GM20000 (cell line): ENCODE measurements at regions not wholly inside any gene's neighbourhood (a gene's known extent, or its start where the extent isn't known, plus 50 kb on each side); places are given as distances from the start of the nearest gene placed in this dataset.

Experiments
- DNase-seq: peaks from one replicate; pipeline ENCODE4 v3.0.0; 2012; ENCODE audit warnings: low spot score
- CTCF ChIP-seq: IDR thresholded peaks from 2 replicates; pipeline ENCODE4 v1.5.1; 2012; ENCODE audit warnings: mild to moderate bottlenecking, control low read depth; ENCODE audit errors: extremely low read depth, missing control alignments

GRCh38 chr15:96246057-96246456 is 84.4 kb upstream of the NR2F2 start:
- no peak for TF ChIP-seq CTCF
- DNase-seq = no peak

GRCh38 chr15:96247621-96248305 is 82.7 kb upstream of the NR2F2 start:
- DNase-seq = no peak
- TF ChIP-seq CTCF = no peak

- no peak for TF ChIP-seq CTCF
Measured at GRCh38 chr15:96252148-96252547, 78.4 kb upstream of the NR2F2 start.

GRCh38 chr15:96253006-96253747 is 77.3 kb upstream of the NR2F2 start:
- no peak for DNase-seq
- TF ChIP-seq CTCF = no peak

More at GRCh38 chr15:96252148-96252547, 78.4 kb upstream of the NR2F2 start:
- DNase-seq = no peak

GRCh38 chr15:96254173-96254572 is 76.3 kb upstream of the NR2F2 start:
- DNase-seq = no peak
- no peak for TF ChIP-seq CTCF

- no peak for TF ChIP-seq CTCF
Measured at GRCh38 chr15:96255599-96255998, 74.9 kb upstream of the NR2F2 start.

GRCh38 chr15:96261575-96262034 is 68.9 kb upstream of the NR2F2 start:
- TF ChIP-seq CTCF = no peak
- DNase-seq = no peak

More at GRCh38 chr15:96255599-96255998, 74.9 kb upstream of the NR2F2 start:
- DNase-seq = no peak
